Neural cell (in vitro differentiated cells): ENCODE measurements at regions not wholly inside any gene's neighbourhood (a gene's known extent, or its start where the extent isn't known, plus 50 kb on each side); places are given as distances from the start of the nearest gene placed in this dataset.

Experiments used
- H2AFZ ChIP-seq: fragments of 200-600, 300-800 bp; sonication (generic), shearing (Covaris generic); 2 replicates; pipeline ENCODE4 v1.6.0; 2014; ENCODE audit warnings: low read depth, mild to moderate bottlenecking, antibody characterized with exemption, low read length, moderate library complexity
- H3F3A ChIP-seq: fragments of 200-600 bp; shearing (Covaris generic); 2 replicates; pipeline ENCODE4 v1.6.1; 2016; ENCODE audit warnings: mild to moderate bottlenecking, moderate library complexity, mixed read lengths, antibody characterized with exemption, low read length; ENCODE audit not compliant: insufficient read depth, poor library complexity, severe bottlenecking
- H3K27ac ChIP-seq: fragments of 200-600, 300-800 bp; sonication (generic), shearing (Covaris generic); 2 replicates; pipeline ENCODE4 v1.5.1; 2014; ENCODE audit warnings: mild to moderate bottlenecking, low read length, moderate library complexity
- H3K27me3 ChIP-seq: fragments of 300-800, 200-600 bp; sonication (generic), shearing (Covaris generic); 2 replicates; pipeline ENCODE4 v1.6.0; 2014; ENCODE audit warnings: mild to moderate bottlenecking, low read depth, low read length, moderate library complexity; ENCODE audit not compliant: insufficient read depth
- H3K36me3 ChIP-seq: fragments of 300-800, 200-600 bp; sonication (generic), shearing (Covaris generic); 2 replicates; pipeline ENCODE4 v1.5.1; 2014; ENCODE audit warnings: mild to moderate bottlenecking, antibody characterized with exemption, low read length, moderate library complexity; ENCODE audit not compliant: insufficient read depth
- H3K4me2 ChIP-seq: fragments of 300-800, 200-600 bp; sonication (generic), shearing (Covaris generic); 2 replicates; pipeline ENCODE4 v1.6.0; 2014; ENCODE audit warnings: mild to moderate bottlenecking, low read length
- H3K4me3 ChIP-seq: fragments of 300-800, 200-600 bp; sonication (generic), shearing (Covaris generic); 2 replicates; pipeline ENCODE4 v1.5.1; 2014; ENCODE audit warnings: mild to moderate bottlenecking, low read length, moderate library complexity
- H3K79me2 ChIP-seq: fragments of 200-600 bp; shearing (Covaris generic); replicated peaks from 2 replicates; pipeline ENCODE4 v1.6.0; 2014; ENCODE audit warnings: mild to moderate bottlenecking, low read length, moderate library complexity; ENCODE audit not compliant: insufficient read depth
- H3K9ac ChIP-seq: fragments of 300-800, 200-600 bp; sonication (generic), shearing (Covaris generic); 2 replicates; pipeline ENCODE4 v1.6.1; 2016; ENCODE audit warnings: mild to moderate bottlenecking, low read length, mixed read lengths
- H3K9me2 ChIP-seq: fragments of 200-600 bp; shearing (Covaris generic); 2 replicates; pipeline ENCODE4 v1.6.1; 2016; ENCODE audit warnings: mild to moderate bottlenecking, low read length, mixed read lengths; ENCODE audit not compliant: insufficient read depth
- H3K9me3 ChIP-seq: fragments of 200-600, 300-800 bp; sonication (generic), shearing (Covaris generic); 2 replicates; pipeline ENCODE4 v1.6.1; 2016; ENCODE audit warnings: mild to moderate bottlenecking, mixed run types, low read length, moderate library complexity, mixed read lengths
- H4K20me1 ChIP-seq: fragments of 200-600 bp; shearing (Covaris generic); 2 replicates; pipeline ENCODE4 v1.6.1; 2016; ENCODE audit warnings: mild to moderate bottlenecking, mixed run types; ENCODE audit not compliant: insufficient read depth
- CTCF ChIP-seq: fragments of 450-650 bp; IDR thresholded peaks from 2 replicates; pipeline ENCODE4 v1.5.1; 2014; ENCODE audit warnings: antibody characterized with exemption, mild to moderate bottlenecking, moderate library complexity; ENCODE audit not compliant: poor library complexity, severe bottlenecking
- EP300 ChIP-seq: fragments of 450-650 bp; conservative IDR thresholded peaks from 2 replicates; pipeline ENCODE4 v1.6.1; 2014; ENCODE audit warnings: antibody characterized with exemption, mild to moderate bottlenecking, moderate library complexity; ENCODE audit not compliant: poor library complexity, severe bottlenecking
- EZH2 ChIP-seq: fragments of 200-600, 300-800 bp; shearing (Covaris generic), sonication (generic); IDR thresholded peaks from 2 replicates; pipeline ENCODE4 v1.6.1; 2014; ENCODE audit warnings: antibody characterized with exemption, low read length, borderline replicate concordance, mild to moderate bottlenecking; ENCODE audit not compliant: insufficient read depth, poor library complexity, severe bottlenecking
- MXI1 ChIP-seq: fragments of 450-650 bp; conservative IDR thresholded peaks from 2 replicates; pipeline ENCODE4 v1.6.1; 2014; ENCODE audit warnings: antibody characterized with exemption, mild to moderate bottlenecking; ENCODE audit not compliant: poor library complexity, severe bottlenecking
- POLR2AphosphoS5 ChIP-seq: IDR thresholded peaks from 2 replicates; pipeline ENCODE4 v1.6.1; 2012
- RAD21 ChIP-seq: fragments of 450-650 bp; conservative IDR thresholded peaks from 2 replicates; pipeline ENCODE4 v1.6.1; 2014; ENCODE audit warnings: antibody characterized with exemption, mild to moderate bottlenecking, moderate library complexity
- REST ChIP-seq: IDR thresholded peaks from 2 replicates; pipeline ENCODE4 v1.6.1; 2012; ENCODE audit warnings: borderline replicate concordance
- SMC3 ChIP-seq: fragments of 450-650 bp; conservative IDR thresholded peaks from 2 replicates; pipeline ENCODE4 v1.6.1; 2014; ENCODE audit warnings: antibody characterized with exemption, mild to moderate bottlenecking, moderate library complexity; ENCODE audit not compliant: poor library complexity
- TAF1 ChIP-seq: IDR thresholded peaks from 2 replicates; pipeline ENCODE4 v1.6.1; 2012; ENCODE audit warnings: low read depth

GRCh38 chr6:25111782-25112181 is 167.4 kb upstream of the CARMIL1 start:
- H3K9me2 ChIP-seq = no peaks in the 10 kb centered on the region
- TF ChIP-seq SMC3 (no peak), RAD21 (no peak), EP300 (no peak), EZH2 (no peak), TAF1 (no peak), REST (no peak), MXI1 (no peak), CTCF (no peak), POLR2AphosphoS5 (no peak)

DNA sequence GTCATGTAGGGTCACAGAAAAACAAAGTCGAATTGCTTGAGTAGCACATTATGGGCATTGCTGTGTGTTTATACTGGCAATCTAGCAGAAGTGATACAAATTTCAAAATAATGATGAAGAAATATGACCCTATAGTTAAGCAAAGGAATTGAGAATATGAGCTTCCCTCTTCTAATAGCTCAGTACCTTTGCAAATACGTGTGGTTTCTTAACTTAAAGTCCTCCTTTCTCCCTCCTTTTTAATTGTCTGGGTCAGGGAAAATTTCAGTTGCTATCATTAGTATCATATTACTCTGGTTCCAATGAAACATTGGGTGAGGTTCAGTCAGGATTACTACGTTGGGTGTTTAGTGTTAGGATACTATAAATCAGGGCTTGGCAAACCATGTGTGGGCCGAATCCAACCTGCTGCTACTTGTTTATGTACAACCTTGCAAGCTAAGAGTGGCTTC is 166.8 kb upstream of the CARMIL1 start:
- Histone ChIP-seq H3K4me3 (no peak overlapping the region), H3K27ac (no peak overlapping the region), H2AFZ (no peak overlapping the region), H3F3A (no peaks in the 10 kb centered on the region), H3K27me3 (no peaks in the 10 kb centered on the region), H4K20me1 (no peaks in the 10 kb centered on the region), H3K79me2 (no peaks in the 10 kb centered on the region), H3K4me2 (no peak overlapping the region), H3K9me3 (no peaks in the 10 kb centered on the region), H3K9me2 (no peaks in the 10 kb centered on the region), H3K9ac (no peak overlapping the region), H3K36me3 (no peaks in the 10 kb centered on the region)
- TF ChIP-seq CTCF (no peak), TAF1 (no peak), SMC3 (no peak), EP300 (no peak), EZH2 (no peak), MXI1 (no peak), POLR2AphosphoS5 (no peak)

More at GRCh38 chr6:25111782-25112181, 167.4 kb upstream of the CARMIL1 start:
- no peak overlapping the region for H2AFZ ChIP-seq
- no peaks in the 10 kb centered on the region for H3K79me2 ChIP-seq
- H3K36me3 ChIP-seq = no peaks in the 10 kb centered on the region
- no peaks in the 10 kb centered on the region for H4K20me1 ChIP-seq
- no peak overlapping the region for H3K27ac ChIP-seq
- H3K4me2 ChIP-seq = no peak overlapping the region
- no peak overlapping the region for H3K9ac ChIP-seq
- no peaks in the 10 kb centered on the region for H3F3A ChIP-seq
- H3K4me3 ChIP-seq = no peak overlapping the region
- no peaks in the 10 kb centered on the region for H3K27me3 ChIP-seq
- H3K9me3 ChIP-seq = no peaks in the 10 kb centered on the region
